Mononuclear cell (primary cell): ENCODE measurements at regions not wholly inside any gene's neighbourhood (a gene's known extent, or its start where the extent isn't known, plus 50 kb on each side); places are given as distances from the start of the nearest gene placed in this dataset.
A peak's percentile ranks its signal among the peaks of the same experiment; 100 is the strongest.
"Not testable (repeated sequence)": the region's sequence is repeated elsewhere in the genome, so short reads cannot be mapped to it uniquely, and the experiment has no call there.

Experiments used
- H3K27me3 ChIP-seq: 2 replicates; pipeline ENCODE4 v1.6.0; 2011; ENCODE audit warnings: low read length, control low read depth; ENCODE audit not compliant: insufficient read depth
- H3K4me1 ChIP-seq: 2 replicates; pipeline ENCODE4 v1.5.1; 2011; ENCODE audit warnings: mild to moderate bottlenecking, low read length, control low read depth; ENCODE audit not compliant: insufficient read depth
- H3K4me3 ChIP-seq: 2 replicates; pipeline ENCODE4 v1.5.1; 2011; ENCODE audit warnings: mild to moderate bottlenecking, low read length, moderate library complexity
- H3K9me3 ChIP-seq: 2 replicates; pipeline ENCODE4 v1.5.1; 2011; ENCODE audit warnings: low read depth, mild to moderate bottlenecking, control low read depth, low read length

GRCh38 chr6:27124252-27124657 lies 123.2 kb upstream of the PRSS16 start:
- H3K27me3 ChIP-seq, result no peaks in the 10 kb centered on the region
- no peaks in the 10 kb centered on the region for H3K9me3 ChIP-seq
- peaks cover 12% of the 10 kb centered on the region for H3K4me1 ChIP-seq
- H3K4me3 ChIP-seq, result no peak overlapping the region

GRCh38 chr6:27126046-27126814 lies 121.3 kb upstream of the PRSS16 start:
- H3K27me3 ChIP-seq, result no peaks in the 10 kb centered on the region
- no peaks in the 10 kb centered on the region for H3K9me3 ChIP-seq
- peaks cover 12% of the 10 kb centered on the region for H3K4me1 ChIP-seq
- H3K4me3 ChIP-seq, result peak overlapping the region; percentile 15

- H3K9me3 ChIP-seq, result no peaks in the 10 kb centered on the region
- H3K27me3 ChIP-seq, result no peaks in the 10 kb centered on the region
- peaks cover 14% of the 10 kb centered on the region for H3K4me1 ChIP-seq
- H3K4me3 ChIP-seq, result peak overlapping the region; percentile 15
These were observed 120.5 kb upstream of the PRSS16 start for GRCh38 chr6:27126815-27127537.

- not testable (repeated sequence) for H3K9me3 ChIP-seq, H3K4me3 ChIP-seq, H3K27me3 ChIP-seq
- H3K4me1 ChIP-seq, result peaks cover 21% of the 10 kb centered on the region
These were observed 119.6 kb upstream of the PRSS16 start for GRCh38 chr6:27127874-27128273.

GRCh38 chr6:27128311-27129094 lies 119.0 kb upstream of the PRSS16 start:
- Histone ChIP-seq H3K4me1 (peaks cover 26% of the 10 kb centered on the region), H3K27me3 (no peaks in the 10 kb centered on the region), H3K4me3 (no peak overlapping the region), H3K9me3 (no peaks in the 10 kb centered on the region)

- no peaks in the 10 kb centered on the region for H3K27me3 ChIP-seq
- H3K4me3 ChIP-seq, result no peak overlapping the region
- H3K4me1 ChIP-seq, result peaks cover 33% of the 10 kb centered on the region
- H3K9me3 ChIP-seq, result no peaks in the 10 kb centered on the region
These were observed 118.2 kb upstream of the PRSS16 start for GRCh38 chr6:27129095-27129815.

- Histone ChIP-seq H3K4me3 (no peak overlapping the region), H3K9me3 (no peaks in the 10 kb centered on the region), H3K4me1 (peaks cover 38% of the 10 kb centered on the region), H3K27me3 (no peaks in the 10 kb centered on the region)
These were observed 117.6 kb upstream of the PRSS16 start for GRCh38 chr6:27129917-27130316.

- Histone ChIP-seq H3K4me1 (peaks cover 38% of the 10 kb centered on the region), H3K4me3 (peak overlapping the region; percentile 54), H3K9me3 (no peaks in the 10 kb centered on the region), H3K27me3 (no peaks in the 10 kb centered on the region)
These were observed 116.7 kb upstream of the PRSS16 start for GRCh38 chr6:27130668-27131428.

- H3K9me3 ChIP-seq, H3K27me3 ChIP-seq: not testable (repeated sequence)
- H3K4me3 ChIP-seq, result peak overlapping the region; percentile 54
- H3K4me1 ChIP-seq, result peaks cover 29% of the 10 kb centered on the region
These were observed 115.3 kb upstream of the PRSS16 start for GRCh38 chr6:27132282-27132531.

- H3K4me1 ChIP-seq, result peaks cover 26% of the 10 kb centered on the region
- H3K9me3 ChIP-seq, result no peaks in the 10 kb centered on the region
- no peaks in the 10 kb centered on the region for H3K27me3 ChIP-seq
- peak overlapping the region; percentile 54 for H3K4me3 ChIP-seq
These were observed 114.8 kb upstream of the PRSS16 start for GRCh38 chr6:27132532-27133280.

- H3K4me1 ChIP-seq, result peaks cover 32% of the 10 kb centered on the region
- H3K27me3 ChIP-seq, result no peaks in the 10 kb centered on the region
- no peaks in the 10 kb centered on the region for H3K9me3 ChIP-seq
- peak overlapping the region; percentile 54 for H3K4me3 ChIP-seq
These were observed 113.9 kb upstream of the PRSS16 start for GRCh38 chr6:27133281-27134227.

GRCh38 chr6:27135087-27135657 lies 112.3 kb upstream of the PRSS16 start:
- peaks cover 46% of the 10 kb centered on the region for H3K4me1 ChIP-seq
- no peak overlapping the region for H3K4me3 ChIP-seq
- H3K27me3 ChIP-seq, result no peaks in the 10 kb centered on the region
- H3K9me3 ChIP-seq, result no peaks in the 10 kb centered on the region
